A549 (cell line): ENCODE measurements at regions not wholly inside any gene's neighbourhood (a gene's known extent, or its start where the extent isn't known, plus 50 kb on each side); places are given as distances from the start of the nearest gene placed in this dataset.

ENCODE experiments used
- ATAC-seq, 2 experiments: fragments of 200-7000 bp in 1 of 2; fragments of >200 bp in 1 of 2; cut with Nextera tagmentation in 1 of 2; cut with Tn5 transposase in 1 of 2; 3 replicates each; pipeline versions ENCODE4 v1.8.0 to v1.9.1; 2018 to 2020; ENCODE audit warnings: mild to moderate bottlenecking in 1 of 2, moderate library complexity in 1 of 2
- CTCF ChIA-PET: fragments of 300-600 bp; sonication (Branson Sonifier 250); formaldehyde crosslinking; extraction: SDS; loops from one replicate; lab custom pipeline; 2021; ENCODE audit warnings: antibody characterized with exemption, inconsistent platforms; lab: Yijun Ruan, JAX
- POLR2A ChIA-PET: fragments of 350-600 bp; formaldehyde crosslinking; extraction: SDS; loops from one replicate; lab custom pipeline; 2021; ENCODE audit warnings: antibody characterized with exemption, inconsistent platforms; lab: Yijun Ruan, JAX
- DNase-seq, 2 experiments: peaks; one replicate each; pipeline versions ENCODE4 v3.0.0 to v3.0.0-alpha.2; 2011 to 2016; ENCODE audit warnings: low read depth in 1 of 2, low spot score in 1 of 2
- FAIRE-seq: peaks from 2 replicates; lab custom pipeline; 2011; peaks lifted over from hg19 to GRCh38; lab: Jason Lieb, UNC
- H3K27ac ChIP-seq, 2 experiments: fragments of >200 bp; sonication (Bioruptor Twin); formaldehyde crosslinking; 3 replicates each; pipeline ENCODE4 v1.5.1; 2016 to 2017
- H3K4me1 ChIP-seq: fragments of >200 bp; sonication (Bioruptor Twin); formaldehyde crosslinking; 3 replicates; pipeline ENCODE4 v1.6.1; 2016
- H3K4me2 ChIP-seq: fragments of >200 bp; sonication (Bioruptor Twin); formaldehyde crosslinking; 3 replicates; pipeline ENCODE4 v1.6.1; 2016
- H3K4me3 ChIP-seq: fragments of >200 bp; sonication (Bioruptor Twin); formaldehyde crosslinking; 3 replicates; pipeline ENCODE4 v1.5.1; 2016
- H3K9me3 ChIP-seq: fragments of >200 bp; sonication (Bioruptor Twin); formaldehyde crosslinking; 3 replicates; pipeline ENCODE4 v1.6.1; 2016
- CEBPB ChIP-seq, 2 experiments: fragments of >200 bp in 1 of 2; sonication (Bioruptor Twin) in 1 of 2; formaldehyde crosslinking in 1 of 2; IDR thresholded peaks; 2 replicates each; pipeline ENCODE4 v1.6.1; 2012 to 2016
- CHD2 ChIP-seq: fragments of 150-350 bp; IDR thresholded peaks from 2 replicates; pipeline ENCODE4 v1.6.1; 2014; ENCODE audit warnings: low read length; ENCODE audit not compliant: partially characterized antibody
- EP300 ChIP-seq, 2 experiments: fragments of >200 bp; sonication (Bioruptor Twin); formaldehyde crosslinking; IDR thresholded peaks; 2 replicates in 1 of 2; 3 replicates in 1 of 2; pipeline ENCODE4 v1.6.1; 2016 to 2017
- HOXA7 ChIP-seq: fragments of 250-450 bp; sonication (Bioruptor Pico); IDR thresholded peaks from 2 replicates; pipeline ENCODE4 v1.5.0; 2020; ENCODE audit warnings: mild to moderate bottlenecking, moderate library complexity
- HOXB13 ChIP-seq: fragments of 250-450 bp; sonication (Bioruptor Pico); IDR thresholded peaks from 2 replicates; pipeline ENCODE4 v1.5.0; 2020; ENCODE audit warnings: low read depth, mild to moderate bottlenecking, moderate library complexity
- MAFK ChIP-seq: fragments of 450-650 bp; IDR thresholded peaks from 2 replicates; pipeline ENCODE4 v1.6.1; 2014; ENCODE audit not compliant: partially characterized antibody
- MAZ ChIP-seq: fragments of 150-350 bp; IDR thresholded peaks from 2 replicates; pipeline ENCODE4 v1.6.1; 2014; ENCODE audit warnings: antibody characterized with exemption, low read depth, low read length, borderline replicate concordance
- MYC ChIP-seq: IDR thresholded peaks from 2 replicates; pipeline ENCODE4 v1.6.1; 2012; ENCODE audit warnings: mild to moderate bottlenecking, inconsistent platforms, low read length, improper control_type of control experiment, borderline replicate concordance
- NFE2L2 ChIP-seq: fragments of 150-350 bp; conservative IDR thresholded peaks from 2 replicates; pipeline ENCODE4 v1.6.1; 2014; ENCODE audit warnings: low read length
- NPAS2 ChIP-seq: fragments of 250-450 bp; sonication (Bioruptor Pico); IDR thresholded peaks from 2 replicates; pipeline ENCODE4 v1.8.0; 2022; ENCODE audit warnings: mild to moderate bottlenecking, moderate library complexity, borderline replicate concordance
- NR3C1 ChIP-seq: fragments of >200 bp; sonication (Bioruptor Twin); formaldehyde crosslinking; IDR thresholded peaks from 3 replicates; pipeline ENCODE4 v1.6.1; 2017
- RCOR1 ChIP-seq: fragments of 150-350 bp; IDR thresholded peaks from 2 replicates; pipeline ENCODE4 v1.6.1; 2014; ENCODE audit warnings: antibody characterized with exemption, low read length, low read depth
- RNF2 ChIP-seq: fragments of 200-600 bp; sonication (generic); IDR thresholded peaks from 2 replicates; pipeline ENCODE4 v1.6.1; 2016; ENCODE audit warnings: low read depth, mild to moderate bottlenecking, antibody characterized with exemption, moderate library complexity, borderline replicate concordance
- TFCP2L1 ChIP-seq: fragments of 250-450 bp; sonication (Bioruptor Pico); IDR thresholded peaks from 2 replicates; pipeline ENCODE4 v1.5.0; 2021; ENCODE audit warnings: mild to moderate bottlenecking
- ZC3H11A ChIP-seq: fragments of 450-650 bp; IDR thresholded peaks from 2 replicates; pipeline ENCODE4 v1.6.1; 2014; ENCODE audit warnings: antibody characterized with exemption, mild to moderate bottlenecking
- WGBS: methylation state at CpG from one replicate; pipeline ENCODE4 v1.1.6; 2017; ENCODE audit errors: missing lambda C conversion rate; 5-methylcytosine and 5-hydroxymethylcytosine counted together
- TF ChIP-seq, protein P1 (sequence below): IDR thresholded peaks from 2 replicates; pipeline ENCODE4 v1.6.1; 2012
- TF ChIP-seq, protein P2 (sequence below): fragments of >200 bp; sonication (Bioruptor Twin); formaldehyde crosslinking; IDR thresholded peaks from 3 replicates; pipeline ENCODE4 v1.6.1; 2016
- TF ChIP-seq, protein P3 (sequence below): IDR thresholded peaks from 2 replicates; pipeline ENCODE4 v1.6.1; 2012; ENCODE audit warnings: low read depth, borderline replicate concordance
- TF ChIP-seq, protein P4 (sequence below): fragments of 150-350 bp; IDR thresholded peaks from 2 replicates; pipeline ENCODE4 v1.6.1; 2014; ENCODE audit warnings: low read depth, mild to moderate bottlenecking, low read length
- TF ChIP-seq, protein P5 (sequence below): IDR thresholded peaks from 2 replicates; pipeline ENCODE4 v1.6.1; 2012
- TF ChIP-seq, protein P6 (sequence below): fragments of 250-450 bp; sonication (Bioruptor Pico); IDR thresholded peaks from 2 replicates; pipeline ENCODE4 v1.5.0; 2020; ENCODE audit warnings: low read depth, mild to moderate bottlenecking, moderate library complexity
- TF ChIP-seq, protein P7 (sequence below): fragments of 200-600 bp; sonication (generic); IDR thresholded peaks from 2 replicates; pipeline ENCODE4 v1.6.1; 2016; ENCODE audit warnings: antibody characterized with exemption, mild to moderate bottlenecking, moderate library complexity

DNA sequence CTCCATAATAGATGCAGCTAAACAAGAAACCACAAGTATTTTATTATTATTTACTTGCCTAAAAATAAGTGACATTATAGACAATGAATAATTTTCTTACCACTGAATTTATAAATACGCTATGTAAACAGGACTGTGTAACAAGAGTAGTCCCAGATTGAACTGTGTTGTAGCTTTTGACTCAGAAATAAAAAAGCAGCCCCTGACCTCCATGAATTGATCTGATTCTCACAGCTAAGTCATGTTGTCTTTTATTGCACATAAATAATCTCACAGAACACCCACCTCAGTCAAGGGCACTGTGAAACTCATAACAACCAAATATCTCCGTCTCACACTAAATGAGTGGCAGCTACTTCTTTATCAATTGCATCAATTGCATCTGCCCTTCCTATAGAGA, 171.6 kb downstream of the TMX3 start:
- 8% methylated on average over 2 of the region's 2 CpGs for WGBS
- POLR2A ChIA-PET: no interaction called here
- Histone ChIP-seq H3K9me3 (no peaks in the 10 kb centered on the region), H3K4me3 (no peak overlapping the region), H3K27ac (no peak overlapping the region), H3K4me2 (no peak overlapping the region), H3K4me1 (no peaks in the 10 kb centered on the region)
- DNase-seq: no peak
- TF ChIP-seq, protein P1, sequence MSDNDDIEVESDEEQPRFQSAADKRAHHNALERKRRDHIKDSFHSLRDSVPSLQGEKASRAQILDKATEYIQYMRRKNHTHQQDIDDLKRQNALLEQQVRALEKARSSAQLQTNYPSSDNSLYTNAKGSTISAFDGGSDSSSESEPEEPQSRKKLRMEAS: no peak
- TF ChIP-seq TFCP2L1 (CRISPR knock-in tag) (no peak), HOXA7 (CRISPR knock-in tag) (no peak)
- no peak for FAIRE-seq
- no peak for ATAC-seq
- CTCF ChIA-PET: no interaction called here

DNA sequence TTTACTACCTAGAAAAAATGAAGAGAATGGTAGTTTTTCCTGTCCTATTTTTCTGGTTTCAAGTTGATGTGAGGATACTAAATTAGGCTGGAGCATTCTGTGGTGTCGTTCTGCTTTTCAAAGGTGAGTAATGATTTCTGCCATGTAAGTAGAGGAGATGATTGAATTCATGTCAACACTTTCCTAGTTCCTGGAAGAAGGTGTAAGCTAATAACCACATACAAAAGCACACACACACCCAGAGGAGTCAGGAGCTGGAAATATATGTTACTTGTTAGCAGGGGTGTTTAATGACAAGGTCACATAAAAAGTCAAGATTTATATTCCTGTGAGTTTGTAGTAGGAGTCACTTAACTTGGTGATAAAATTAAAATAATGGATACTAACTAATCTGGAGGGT, 172.1 kb downstream of the TMX3 start:
- Histone ChIP-seq H3K4me1 (no peaks in the 10 kb centered on the region), H3K4me2 (no peak overlapping the region), H3K9me3 (no peaks in the 10 kb centered on the region), H3K4me3 (no peak overlapping the region), H3K27ac (no peak overlapping the region)
- 15% methylated on average over 1 of the region's 1 CpG for WGBS
- CTCF ChIA-PET: no interaction called here
- no peak for FAIRE-seq
- no peak for DNase-seq
- POLR2A ChIA-PET: no interaction called here
- no peak for ATAC-seq
- TF ChIP-seq, protein P2, sequence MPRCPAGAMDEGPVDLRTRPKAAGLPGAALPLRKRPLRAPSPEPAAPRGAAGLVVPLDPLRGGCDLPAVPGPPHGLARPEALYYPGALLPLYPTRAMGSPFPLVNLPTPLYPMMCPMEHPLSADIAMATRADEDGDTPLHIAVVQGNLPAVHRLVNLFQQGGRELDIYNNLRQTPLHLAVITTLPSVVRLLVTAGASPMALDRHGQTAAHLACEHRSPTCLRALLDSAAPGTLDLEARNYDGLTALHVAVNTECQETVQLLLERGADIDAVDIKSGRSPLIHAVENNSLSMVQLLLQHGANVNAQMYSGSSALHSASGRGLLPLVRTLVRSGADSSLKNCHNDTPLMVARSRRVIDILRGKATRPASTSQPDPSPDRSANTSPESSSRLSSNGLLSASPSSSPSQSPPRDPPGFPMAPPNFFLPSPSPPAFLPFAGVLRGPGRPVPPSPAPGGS: no peak
- no peak for TF ChIP-seq TFCP2L1 (CRISPR knock-in tag)
- TF ChIP-seq CEBPB (IDR thresholded peaks at IDR 0.05): no peak
- TF ChIP-seq RCOR1: no peak
- no peak for TF ChIP-seq NFE2L2
- TF ChIP-seq, protein P3, sequence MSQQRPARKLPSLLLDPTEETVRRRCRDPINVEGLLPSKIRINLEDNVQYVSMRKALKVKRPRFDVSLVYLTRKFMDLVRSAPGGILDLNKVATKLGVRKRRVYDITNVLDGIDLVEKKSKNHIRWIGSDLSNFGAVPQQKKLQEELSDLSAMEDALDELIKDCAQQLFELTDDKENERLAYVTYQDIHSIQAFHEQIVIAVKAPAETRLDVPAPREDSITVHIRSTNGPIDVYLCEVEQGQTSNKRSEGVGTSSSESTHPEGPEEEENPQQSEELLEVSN: no peak
- no peak for TF ChIP-seq HOXB13
- TF ChIP-seq MAFK: no peak
- TF ChIP-seq NR3C1: no peak
- TF ChIP-seq, protein P4, sequence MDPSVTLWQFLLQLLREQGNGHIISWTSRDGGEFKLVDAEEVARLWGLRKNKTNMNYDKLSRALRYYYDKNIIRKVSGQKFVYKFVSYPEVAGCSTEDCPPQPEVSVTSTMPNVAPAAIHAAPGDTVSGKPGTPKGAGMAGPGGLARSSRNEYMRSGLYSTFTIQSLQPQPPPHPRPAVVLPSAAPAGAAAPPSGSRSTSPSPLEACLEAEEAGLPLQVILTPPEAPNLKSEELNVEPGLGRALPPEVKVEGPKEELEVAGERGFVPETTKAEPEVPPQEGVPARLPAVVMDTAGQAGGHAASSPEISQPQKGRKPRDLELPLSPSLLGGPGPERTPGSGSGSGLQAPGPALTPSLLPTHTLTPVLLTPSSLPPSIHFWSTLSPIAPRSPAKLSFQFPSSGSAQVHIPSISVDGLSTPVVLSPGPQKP: no peak
- TF ChIP-seq, protein P5, sequence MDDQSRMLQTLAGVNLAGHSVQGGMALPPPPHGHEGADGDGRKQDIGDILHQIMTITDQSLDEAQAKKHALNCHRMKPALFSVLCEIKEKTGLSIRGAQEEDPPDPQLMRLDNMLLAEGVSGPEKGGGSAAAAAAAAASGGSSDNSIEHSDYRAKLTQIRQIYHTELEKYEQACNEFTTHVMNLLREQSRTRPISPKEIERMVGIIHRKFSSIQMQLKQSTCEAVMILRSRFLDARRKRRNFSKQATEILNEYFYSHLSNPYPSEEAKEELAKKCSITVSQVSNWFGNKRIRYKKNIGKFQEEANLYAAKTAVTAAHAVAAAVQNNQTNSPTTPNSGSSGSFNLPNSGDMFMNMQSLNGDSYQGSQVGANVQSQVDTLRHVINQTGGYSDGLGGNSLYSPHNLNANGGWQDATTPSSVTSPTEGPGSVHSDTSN: no peak
- TF ChIP-seq, protein P6, sequence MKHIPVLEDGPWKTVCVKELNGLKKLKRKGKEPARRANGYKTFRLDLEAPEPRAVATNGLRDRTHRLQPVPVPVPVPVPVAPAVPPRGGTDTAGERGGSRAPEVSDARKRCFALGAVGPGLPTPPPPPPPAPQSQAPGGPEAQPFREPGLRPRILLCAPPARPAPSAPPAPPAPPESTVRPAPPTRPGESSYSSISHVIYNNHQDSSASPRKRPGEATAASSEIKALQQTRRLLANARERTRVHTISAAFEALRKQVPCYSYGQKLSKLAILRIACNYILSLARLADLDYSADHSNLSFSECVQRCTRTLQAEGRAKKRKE (CRISPR knock-in tag): no peak
- TF ChIP-seq ZC3H11A: no peak
- TF ChIP-seq MYC: no peak
- no peak for TF ChIP-seq EP300 (IDR thresholded peaks at IDR 0.05)
- TF ChIP-seq RNF2: no peak
- TF ChIP-seq CHD2: no peak
- no peak for TF ChIP-seq MAZ
- TF ChIP-seq NPAS2 (CRISPR knock-in tag): no peak
- TF ChIP-seq, protein P7, sequence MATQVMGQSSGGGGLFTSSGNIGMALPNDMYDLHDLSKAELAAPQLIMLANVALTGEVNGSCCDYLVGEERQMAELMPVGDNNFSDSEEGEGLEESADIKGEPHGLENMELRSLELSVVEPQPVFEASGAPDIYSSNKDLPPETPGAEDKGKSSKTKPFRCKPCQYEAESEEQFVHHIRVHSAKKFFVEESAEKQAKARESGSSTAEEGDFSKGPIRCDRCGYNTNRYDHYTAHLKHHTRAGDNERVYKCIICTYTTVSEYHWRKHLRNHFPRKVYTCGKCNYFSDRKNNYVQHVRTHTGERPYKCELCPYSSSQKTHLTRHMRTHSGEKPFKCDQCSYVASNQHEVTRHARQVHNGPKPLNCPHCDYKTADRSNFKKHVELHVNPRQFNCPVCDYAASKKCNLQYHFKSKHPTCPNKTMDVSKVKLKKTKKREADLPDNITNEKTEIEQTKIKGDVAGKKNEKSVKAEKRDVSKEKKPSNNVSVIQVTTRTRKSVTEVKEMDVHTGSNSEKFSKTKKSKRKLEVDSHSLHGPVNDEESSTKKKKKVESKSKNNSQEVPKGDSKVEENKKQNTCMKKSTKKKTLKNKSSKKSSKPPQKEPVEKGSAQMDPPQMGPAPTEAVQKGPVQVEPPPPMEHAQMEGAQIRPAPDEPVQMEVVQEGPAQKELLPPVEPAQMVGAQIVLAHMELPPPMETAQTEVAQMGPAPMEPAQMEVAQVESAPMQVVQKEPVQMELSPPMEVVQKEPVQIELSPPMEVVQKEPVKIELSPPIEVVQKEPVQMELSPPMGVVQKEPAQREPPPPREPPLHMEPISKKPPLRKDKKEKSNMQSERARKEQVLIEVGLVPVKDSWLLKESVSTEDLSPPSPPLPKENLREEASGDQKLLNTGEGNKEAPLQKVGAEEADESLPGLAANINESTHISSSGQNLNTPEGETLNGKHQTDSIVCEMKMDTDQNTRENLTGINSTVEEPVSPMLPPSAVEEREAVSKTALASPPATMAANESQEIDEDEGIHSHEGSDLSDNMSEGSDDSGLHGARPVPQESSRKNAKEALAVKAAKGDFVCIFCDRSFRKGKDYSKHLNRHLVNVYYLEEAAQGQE: no peak
